T-helper 1 cell treated with Interleukin-12 subunit alpha and Interleukin-12 subunit beta and Interleukin-4 antibody, amounts not matched to agents 30 μg/mL and 1 μg/mL, for 36 hours (primary cell): ENCODE measurements at regions not wholly inside any gene's neighbourhood (a gene's known extent, or its start where the extent isn't known, plus 50 kb on each side); places are given as distances from the start of the nearest gene placed in this dataset.

ENCODE experiments used
- H3K27ac Mint-ChIP-seq: one replicate; pipeline ENCODE4 v1.8.0; 2021; ENCODE audit warnings: mild to moderate bottlenecking, mixed read lengths
- H3K27me3 Mint-ChIP-seq: one replicate; pipeline ENCODE4 v1.8.0; 2021; ENCODE audit warnings: low read depth, mixed read lengths
- H3K36me3 Mint-ChIP-seq: one replicate; pipeline ENCODE4 v1.8.0; 2021; ENCODE audit warnings: low read depth, mixed read lengths
- H3K4me1 Mint-ChIP-seq: one replicate; pipeline ENCODE4 v1.8.0; 2021; ENCODE audit warnings: low read depth, mixed read lengths
- H3K4me3 Mint-ChIP-seq: one replicate; pipeline ENCODE4 v1.8.0; 2021; ENCODE audit warnings: mild to moderate bottlenecking, moderate library complexity, mixed read lengths
- H3K9me3 Mint-ChIP-seq: one replicate; pipeline ENCODE4 v1.8.0; 2021; ENCODE audit warnings: mixed read lengths

GRCh38 chr4:3828546-3828945, 62.4 kb downstream of the ADRA2C start:
- Mint-ChIP-seq H3K4me3 (no peak overlapping the region), H3K27ac (no peak overlapping the region), H3K9me3 (no peaks in the 10 kb centered on the region), H3K27me3 (no peaks in the 10 kb centered on the region), H3K4me1 (no peaks in the 10 kb centered on the region), H3K36me3 (no peaks in the 10 kb centered on the region)

- Mint-ChIP-seq H3K27ac (no peak overlapping the region), H3K36me3 (no peaks in the 10 kb centered on the region), H3K4me1 (no peaks in the 10 kb centered on the region), H3K4me3 (no peak overlapping the region), H3K27me3 (no peaks in the 10 kb centered on the region), H3K9me3 (no peaks in the 10 kb centered on the region)
Measured at GRCh38 chr4:3829211-3829955, 63.2 kb downstream of the ADRA2C start.

GRCh38 chr4:3829956-3830773, 64.0 kb downstream of the ADRA2C start:
- Mint-ChIP-seq H3K4me1 (no peaks in the 10 kb centered on the region), H3K4me3 (no peak overlapping the region), H3K9me3 (no peaks in the 10 kb centered on the region), H3K27me3 (no peaks in the 10 kb centered on the region), H3K27ac (no peak overlapping the region), H3K36me3 (no peaks in the 10 kb centered on the region)

GRCh38 chr4:3830774-3831528, 64.8 kb downstream of the ADRA2C start:
- H3K4me3 Mint-ChIP-seq, result no peak overlapping the region
- H3K27me3 Mint-ChIP-seq, result peaks cover 4% of the 10 kb centered on the region
- H3K36me3 Mint-ChIP-seq, result no peaks in the 10 kb centered on the region
- no peaks in the 10 kb centered on the region for H3K9me3 Mint-ChIP-seq
- no peaks in the 10 kb centered on the region for H3K4me1 Mint-ChIP-seq
- no peak overlapping the region for H3K27ac Mint-ChIP-seq

- peaks cover 4% of the 10 kb centered on the region for H3K27me3 Mint-ChIP-seq
- H3K27ac Mint-ChIP-seq, result no peak overlapping the region
- H3K4me3 Mint-ChIP-seq, result no peak overlapping the region
- no peaks in the 10 kb centered on the region for H3K9me3 Mint-ChIP-seq
- H3K4me1 Mint-ChIP-seq, result no peaks in the 10 kb centered on the region
- no peaks in the 10 kb centered on the region for H3K36me3 Mint-ChIP-seq
Measured at GRCh38 chr4:3831529-3832150, 65.5 kb downstream of the ADRA2C start.

- Mint-ChIP-seq H3K36me3 (no peaks in the 10 kb centered on the region), H3K27ac (no peak overlapping the region), H3K4me3 (no peak overlapping the region), H3K9me3 (no peaks in the 10 kb centered on the region), H3K4me1 (no peaks in the 10 kb centered on the region), H3K27me3 (peaks cover 4% of the 10 kb centered on the region)
Measured at GRCh38 chr4:3832536-3833220, 66.5 kb downstream of the ADRA2C start.

GRCh38 chr4:3833326-3833989, 67.3 kb downstream of the ADRA2C start:
- no peaks in the 10 kb centered on the region for H3K9me3 Mint-ChIP-seq
- H3K27ac Mint-ChIP-seq, result no peak overlapping the region
- H3K36me3 Mint-ChIP-seq, result no peaks in the 10 kb centered on the region
- peaks cover 4% of the 10 kb centered on the region for H3K27me3 Mint-ChIP-seq
- H3K4me3 Mint-ChIP-seq, result no peak overlapping the region
- no peaks in the 10 kb centered on the region for H3K4me1 Mint-ChIP-seq

GRCh38 chr4:3834186-3834662, 68.0 kb downstream of the ADRA2C start:
- peaks cover 4% of the 10 kb centered on the region for H3K27me3 Mint-ChIP-seq
- no peaks in the 10 kb centered on the region for H3K36me3 Mint-ChIP-seq
- H3K4me1 Mint-ChIP-seq, result no peaks in the 10 kb centered on the region
- H3K9me3 Mint-ChIP-seq, result no peaks in the 10 kb centered on the region
- H3K27ac Mint-ChIP-seq, result no peak overlapping the region
- H3K4me3 Mint-ChIP-seq, result no peak overlapping the region

GRCh38 chr4:3834663-3835521, 68.7 kb downstream of the ADRA2C start:
- no peak overlapping the region for H3K4me3 Mint-ChIP-seq
- peaks cover 4% of the 10 kb centered on the region for H3K27me3 Mint-ChIP-seq
- H3K4me1 Mint-ChIP-seq, result no peaks in the 10 kb centered on the region
- H3K36me3 Mint-ChIP-seq, result no peaks in the 10 kb centered on the region
- H3K9me3 Mint-ChIP-seq, result no peaks in the 10 kb centered on the region
- no peak overlapping the region for H3K27ac Mint-ChIP-seq

GRCh38 chr4:3835527-3836405, 69.6 kb downstream of the ADRA2C start:
- Mint-ChIP-seq H3K36me3 (no peaks in the 10 kb centered on the region), H3K27ac (no peak overlapping the region), H3K27me3 (peaks cover 4% of the 10 kb centered on the region), H3K4me1 (no peaks in the 10 kb centered on the region), H3K9me3 (no peaks in the 10 kb centered on the region), H3K4me3 (no peak overlapping the region)

- no peaks in the 10 kb centered on the region for H3K9me3 Mint-ChIP-seq
- peaks cover 4% of the 10 kb centered on the region for H3K27me3 Mint-ChIP-seq
- no peaks in the 10 kb centered on the region for H3K4me1 Mint-ChIP-seq
- no peaks in the 10 kb centered on the region for H3K36me3 Mint-ChIP-seq
- no peak overlapping the region for H3K27ac Mint-ChIP-seq
- no peak overlapping the region for H3K4me3 Mint-ChIP-seq
Measured at GRCh38 chr4:3836406-3836755, 70.2 kb downstream of the ADRA2C start.
